ENCODE measurements at regions not wholly inside any gene's neighbourhood (a gene's known extent, or its start where the extent isn't known, plus 50 kb on each side); places are given as distances from the start of the nearest gene placed in this dataset.

GRCh38 chr6:165081944-165082532 is 227.4 kb downstream of the C6orf118 start:
- DNase-seq = no peak

- no peak for DNase-seq
These were observed 231.5 kb downstream of the C6orf118 start for GRCh38 chr6:165077876-165078275.

GRCh38 chr6:165071906-165072305 is 237.5 kb downstream of the C6orf118 start:
- DNase-seq = no peak

- no peak for DNase-seq
These were observed 248.7 kb downstream of the C6orf118 start for GRCh38 chr6:165060720-165061119.

- no peak for DNase-seq
These were observed 250.4 kb downstream of the C6orf118 start for GRCh38 chr6:165059032-165059431.

- no peak for DNase-seq
These were observed 253.1 kb downstream of the C6orf118 start for GRCh38 chr6:165056292-165056691.

GRCh38 chr6:165055231-165055630 is 254.2 kb downstream of the C6orf118 start:
- no peak for DNase-seq

GRCh38 chr6:165052561-165053480 is 256.6 kb downstream of the C6orf118 start:
- no peak for DNase-seq

GRCh38 chr6:165049362-165049761 is 260.0 kb downstream of the C6orf118 start:
- DNase-seq = no peak

GRCh38 chr6:165047952-165048351 is 261.5 kb downstream of the C6orf118 start:
- no peak for DNase-seq

GRCh38 chr6:165045631-165046030 is 263.8 kb downstream of the C6orf118 start:
- no peak for DNase-seq

GRCh38 chr6:165042912-165043311 is 266.5 kb downstream of the C6orf118 start:
- DNase-seq = no peak

GRCh38 chr6:165040440-165040839 is 269.0 kb downstream of the C6orf118 start:
- DNase-seq = no peak

GRCh38 chr6:165034271-165034741 is 275.1 kb downstream of the C6orf118 start:
- DNase-seq = no peak

GRCh38 chr6:165031502-165031901 is 277.9 kb downstream of the C6orf118 start:
- DNase-seq = no peak

- DNase-seq = no peak
These were observed 284.4 kb downstream of the C6orf118 start for GRCh38 chr6:165025040-165025439.

GRCh38 chr6:165019681-165020080 is 289.7 kb downstream of the C6orf118 start:
- no peak for DNase-seq

- DNase-seq = no peak
These were observed 293.7 kb downstream of the C6orf118 start for GRCh38 chr6:165015676-165016075.

- no peak for DNase-seq
These were observed 295.7 kb downstream of the C6orf118 start for GRCh38 chr6:165013701-165014100.

- DNase-seq = no peak
These were observed 297.2 kb downstream of the C6orf118 start for GRCh38 chr6:165012183-165012582.

- no peak for DNase-seq
These were observed 298.6 kb downstream of the C6orf118 start for GRCh38 chr6:165010556-165011535.

GRCh38 chr6:165008971-165009370 is 300.4 kb downstream of the C6orf118 start:
- no peak for DNase-seq

GRCh38 chr6:165002866-165003265 is 306.5 kb downstream of the C6orf118 start:
- no peak for DNase-seq

Measured in activated CD8-positive, alpha-beta memory T cell treated with anti-CD3 and anti-CD28 coated beads for 24 hours (primary cell).